Gastrocnemius medialis (tissue), 4 donors: ENCODE measurements at regions not wholly inside any gene's neighbourhood (a gene's known extent, or its start where the extent isn't known, plus 50 kb on each side); places are given as distances from the start of the nearest gene placed in this dataset.
"Not testable (repeated sequence)": the region's sequence is repeated elsewhere in the genome, so short reads cannot be mapped to it uniquely, and the experiment has no call there.

Experiments used
- ATAC-seq, 2 donors: fragments of 150-250 bp; one replicate each; pipeline ENCODE4 v1.9.1; 2016
- DNase-seq, 2 donors: peaks; one replicate each; pipeline ENCODE4 v3.0.0-alpha.2; 2019
- H3K27ac ChIP-seq, 4 donors: fragments of 200-600 bp; sonication (generic); 1 replicate in 1 of 4; 2 replicates in 3 of 4; pipeline ENCODE4 v1.5.1; 2016 to 2018; ENCODE audit warnings: mild to moderate bottlenecking in 2 of 4, moderate library complexity in 1 of 4
- H3K27me3 ChIP-seq, 3 donors: fragments of 200-600 bp; sonication (generic) in 2 of 3; 1 replicate in 1 of 3; 2 replicates in 2 of 3; pipeline versions ENCODE4 v1.5.1 to v1.6.0; 2016 to 2019; ENCODE audit warnings: mild to moderate bottlenecking in 1 of 3, moderate library complexity in 1 of 3
- H3K36me3 ChIP-seq, 2 donors: fragments of 200-600 bp; sonication (generic) in 1 of 2; one replicate each; pipeline ENCODE4 v1.5.1; 2017 to 2018
- H3K4me1 ChIP-seq, 2 donors: fragments of 200-600 bp; sonication (generic) in 1 of 2; one replicate each; pipeline ENCODE4 v1.5.1; 2016 to 2017; ENCODE audit warnings: mild to moderate bottlenecking in 2 of 2
- H3K4me3 ChIP-seq, 4 donors: fragments of 200-600 bp; sonication (generic) in 3 of 4; 1 replicate in 1 of 4; 2 replicates in 3 of 4; pipeline ENCODE4 v1.5.1; 2016 to 2019; ENCODE audit warnings: mild to moderate bottlenecking in 2 of 4
- H3K9me3 ChIP-seq, 3 donors: fragments of 200-600 bp; sonication (generic) in 2 of 3; 1 replicate in 1 of 3; 2 replicates in 2 of 3; pipeline ENCODE4 v1.5.1; 2016 to 2019
- CTCF ChIP-seq, 5 experiments: fragments of 450-650 bp in 3 of 5; fragments of 200-600 bp in 2 of 5; sonication (generic) in 2 of 5; IDR thresholded peaks in 4 of 5; conservative IDR thresholded peaks in 1 of 5; 1 replicate in 4 of 5; 2 replicates in 1 of 5; pipeline ENCODE4 v1.5.1; 2016 to 2019; ENCODE audit warnings: antibody characterized with exemption in 5 of 5, mild to moderate bottlenecking in 3 of 5, moderate library complexity in 3 of 5
- POLR2A ChIP-seq, 2 donors: fragments of 450-650 bp; IDR thresholded peaks; one replicate each; pipeline ENCODE4 v1.6.1; 2017; ENCODE audit warnings: antibody characterized with exemption in 2 of 2, mild to moderate bottlenecking in 2 of 2, moderate library complexity in 2 of 2
- in situ Hi-C, 4 donors: fragments of 200-750 bp; cut with MboI; loops; one replicate each; pipeline versions ENCODE4 v1.15.0 to v1.8.0; 2017; ENCODE audit warnings: low sequenced_read_pairs in 4 of 4
- intact Hi-C: fragments of 100-400 bp; cut with DNase I; formaldehyde crosslinking; loops from one replicate; pipeline ENCODE4 v1.15.1; 2023; ENCODE audit warnings: low total_unique reads

GRCh38 chr20:25862967-25863530 is 166.4 kb upstream of the ZNF337 start:
- TF ChIP-seq CTCF (IDR thresholded peaks at IDR 0.05 in 4 of 5, conservative IDR thresholded peaks at IDR 0.05 in 1 of 5): peak in 3 of 5 experiments; percentile 18 to 46 (median 21)
- in situ Hi-C loops: loop anchor here in 3 of 4 donors (25.0 kb wide), 2 partner anchors 176 to 251 kb away; partner anchors contain the start of genes ZNF337 (in 3 of the 3) and NANP (in 2 of the 3)
- peak overlapping the region in 3 of 4 donors; percentile 33 to 49 (median 36) for H3K27ac ChIP-seq
- intact Hi-C loops: loop anchor here (2.0 kb wide), 1 partner anchor 166 kb away; the partner anchor contains the start of gene ZNF337
- not testable (repeated sequence) for H3K27me3 ChIP-seq, H3K9me3 ChIP-seq, H3K36me3 ChIP-seq
- ATAC-seq: peak; percentile 45 to 46
- peak overlapping the region; percentile 64 to 87 (median 72) for H3K4me3 ChIP-seq
- H3K4me1 ChIP-seq: peaks cover 24 to 49% of the 10 kb centered on the region in 2 donors
- peak; percentile 77 to 83 for DNase-seq

DNA sequence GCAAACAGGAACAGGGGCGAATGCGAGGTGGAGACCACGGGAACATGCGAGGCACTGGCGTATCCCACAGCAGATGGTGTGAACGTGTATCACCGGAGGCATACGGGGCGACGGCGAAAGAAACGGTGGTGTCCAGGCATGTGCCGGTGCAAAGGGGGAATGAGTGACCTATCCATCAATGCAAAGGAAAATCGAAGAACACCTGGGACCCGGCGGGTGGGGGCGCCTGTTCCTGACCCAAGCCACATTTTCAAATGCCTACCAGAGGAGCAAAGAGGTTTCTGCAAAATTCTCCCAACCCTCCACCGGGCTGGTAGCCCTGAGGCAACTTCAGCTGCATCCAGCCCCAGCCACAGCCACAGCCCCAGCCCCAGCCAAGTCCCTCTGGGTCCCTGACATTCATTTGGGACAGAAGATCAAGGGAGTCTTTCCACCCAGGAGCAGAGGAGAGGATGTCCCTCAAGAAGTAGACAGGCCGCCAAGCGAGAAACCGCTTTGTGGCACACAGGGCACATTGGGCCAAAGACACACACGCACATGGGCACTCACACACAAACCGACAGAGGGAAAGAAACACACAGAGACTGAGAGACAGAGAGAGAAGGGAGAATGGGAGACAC is 164.0 kb upstream of the ZNF337 start:
- Histone ChIP-seq H3K4me1 (peaks cover 21 to 46% of the 10 kb centered on the region in 2 donors), H3K9me3 (no peaks in the 10 kb centered on the region), H3K27me3 (no peaks in the 10 kb centered on the region), H3K4me3 (peak overlapping the region; percentile 50 to 77 (median 64)), H3K27ac (no peak overlapping the region), H3K36me3 (no peaks in the 10 kb centered on the region)
- intact Hi-C loops: no loop called here
- DNase-seq: no peak
- in situ Hi-C loops: loop anchor here in 3 of 4 donors (25.0 kb wide), 2 partner anchors 173 to 248 kb away; partner anchors contain the start of genes ZNF337 (in 3 of the 3) and NANP (in 2 of the 3)
- no peak for ATAC-seq
- TF ChIP-seq POLR2A (IDR thresholded peaks at IDR 0.05) (no peak), CTCF (IDR thresholded peaks at IDR 0.05 in 4 of 5, conservative IDR thresholded peaks at IDR 0.05 in 1 of 5) (no peak)

DNA sequence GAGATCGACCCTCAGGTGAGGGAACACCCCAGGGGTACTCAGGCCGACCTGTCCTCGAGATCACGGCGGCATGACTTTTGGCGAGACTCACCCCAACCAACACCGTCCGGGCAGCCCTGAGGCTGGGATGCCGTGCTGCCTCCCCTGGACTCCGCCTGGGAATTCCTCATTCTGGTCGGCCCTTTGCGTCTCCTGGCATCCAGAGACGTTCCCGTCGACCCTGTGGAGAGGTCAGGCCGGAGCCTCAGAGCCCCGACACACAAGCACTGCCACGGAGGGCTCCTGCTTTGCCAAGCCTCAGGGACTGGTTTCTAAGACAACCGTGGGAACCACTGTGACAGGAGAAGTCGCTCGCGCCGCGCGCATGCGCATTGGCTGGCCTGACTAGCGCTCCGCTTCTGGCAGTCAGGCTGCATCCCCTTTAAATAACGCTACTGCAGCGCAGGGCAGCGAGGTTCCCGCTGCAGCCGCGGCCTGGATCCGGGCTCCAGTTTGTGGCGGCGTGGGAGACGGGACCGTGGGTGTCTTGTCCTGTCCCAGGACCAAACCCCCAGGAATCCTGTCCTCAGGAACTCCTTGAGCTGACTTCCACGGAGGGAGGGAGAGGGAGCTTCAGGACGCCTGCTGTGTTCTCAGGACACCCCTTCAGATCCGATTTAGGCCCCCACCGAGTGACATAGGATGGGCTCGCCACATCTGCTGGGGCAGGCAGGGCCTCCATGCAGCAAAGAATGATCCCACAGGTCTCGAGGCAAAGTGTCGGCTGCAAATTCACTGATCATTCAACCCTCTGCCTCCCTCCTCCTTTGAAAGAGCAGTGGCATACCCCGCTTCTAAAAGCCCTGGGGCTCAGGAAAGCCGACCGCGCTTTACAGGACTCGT is 163.2 kb upstream of the ZNF337 start:
- Histone ChIP-seq H3K27ac (no peak overlapping the region), H3K9me3 (no peaks in the 10 kb centered on the region), H3K4me3 (peak overlapping the region; percentile 34 to 60 (median 50)), H3K27me3 (no peaks in the 10 kb centered on the region), H3K36me3 (no peaks in the 10 kb centered on the region), H3K4me1 (peaks cover 21 to 44% of the 10 kb centered on the region in 2 donors)
- intact Hi-C loops (no loop called here), in situ Hi-C loops (loop anchor here in 3 of 4 donors (25.0 kb wide), 2 partner anchors 173 to 248 kb away; partner anchors contain the start of genes ZNF337 (in 3 of the 3) and NANP (in 2 of the 3))
- peak; percentile 55 to 61 for ATAC-seq
- no peak for TF ChIP-seq POLR2A (IDR thresholded peaks at IDR 0.05)
- TF ChIP-seq CTCF (IDR thresholded peaks at IDR 0.05 in 4 of 5, conservative IDR thresholded peaks at IDR 0.05 in 1 of 5): no peak
- DNase-seq: peak; percentile 58 to 60

- ATAC-seq (no peak), DNase-seq (no peak)
- Histone ChIP-seq H3K4me3 (peak overlapping the region; percentile 27 to 59 (median 48)), H3K36me3 (no peaks in the 10 kb centered on the region), H3K27me3 (no peaks in the 10 kb centered on the region), H3K4me1 (peaks cover 20 to 47% of the 10 kb centered on the region in 2 donors), H3K9me3 (no peaks in the 10 kb centered on the region), H3K27ac (no peak overlapping the region)
- in situ Hi-C loops: loop anchor here in 3 of 4 donors (25.0 kb wide), 2 partner anchors 171 to 246 kb away; partner anchors contain the start of genes ZNF337 (in 3 of the 3) and NANP (in 2 of the 3)
- intact Hi-C loops: no loop called here
- TF ChIP-seq CTCF (IDR thresholded peaks at IDR 0.05 in 4 of 5, conservative IDR thresholded peaks at IDR 0.05 in 1 of 5) (no peak), POLR2A (IDR thresholded peaks at IDR 0.05) (no peak)
Measured at GRCh38 chr20:25858495-25859425, 162.1 kb upstream of the ZNF337 start.

GRCh38 chr20:25857091-25857788 is 160.6 kb upstream of the ZNF337 start:
- H3K27ac ChIP-seq, DNase-seq, H3K4me3 ChIP-seq, H3K9me3 ChIP-seq, H3K36me3 ChIP-seq, H3K27me3 ChIP-seq, intact Hi-C loops, ATAC-seq: not testable (repeated sequence)
- in situ Hi-C loops: loop anchor here in 3 of 4 donors (25.0 kb wide), 2 partner anchors 170 to 245 kb away; partner anchors contain the start of genes ZNF337 (in 3 of the 3) and NANP (in 2 of the 3)
- peaks cover 20 to 37% of the 10 kb centered on the region in 2 donors for H3K4me1 ChIP-seq
